Bronchial epithelial cell (primary cell): ENCODE measurements at regions not wholly inside any gene's neighbourhood (a gene's known extent, or its start where the extent isn't known, plus 50 kb on each side); places are given as distances from the start of the nearest gene placed in this dataset.

Experiments used
- DNase-seq: peaks from one replicate; pipeline ENCODE4 v3.0.0-alpha.2; 2010; ENCODE audit warnings: low read depth
- FAIRE-seq: peaks from 2 replicates; lab custom pipeline; 2011; peaks lifted over from hg19 to GRCh38; lab: Jason Lieb, UNC
- H3K27me3 ChIP-seq: 2 replicates; pipeline ENCODE4 v1.5.1; 2011; ENCODE audit warnings: low read length; ENCODE audit not compliant: control insufficient read depth, insufficient read depth
- H3K36me3 ChIP-seq: 2 replicates; pipeline ENCODE4 v1.5.1; 2011; ENCODE audit warnings: low read length; ENCODE audit not compliant: control insufficient read depth, insufficient read depth
- H3K4me3 ChIP-seq: 2 replicates; pipeline ENCODE4 v1.5.1; 2011; ENCODE audit warnings: mild to moderate bottlenecking, low read depth, low read length, control low read depth
- CTCF ChIP-seq: IDR thresholded peaks from 2 replicates; pipeline ENCODE4 v1.5.1; 2011; ENCODE audit warnings: mild to moderate bottlenecking, moderate library complexity, low read length, control low read depth, inconsistent platforms; ENCODE audit not compliant: insufficient read depth, severe bottlenecking

DNA sequence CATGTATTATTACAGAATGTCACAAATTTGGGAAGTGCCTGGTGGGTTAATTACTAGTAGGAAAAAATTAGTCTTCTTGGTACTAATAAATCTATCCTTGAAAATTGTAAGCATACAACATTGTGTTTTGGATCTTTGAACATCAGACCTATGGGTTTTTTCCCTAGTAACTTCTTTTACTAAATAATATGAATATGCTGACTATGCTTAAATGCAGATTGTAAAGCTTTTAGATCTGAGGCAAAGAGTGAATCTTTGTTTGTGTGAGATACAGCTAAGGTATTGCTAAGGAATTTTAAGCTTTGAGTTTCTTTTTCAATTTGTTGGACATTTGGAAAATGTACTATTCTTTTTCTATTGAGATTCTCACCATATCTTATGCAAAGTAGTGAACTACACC, 390.6 kb upstream of the CCNH start:
- FAIRE-seq (no peak), DNase-seq (no peak)

DNA sequence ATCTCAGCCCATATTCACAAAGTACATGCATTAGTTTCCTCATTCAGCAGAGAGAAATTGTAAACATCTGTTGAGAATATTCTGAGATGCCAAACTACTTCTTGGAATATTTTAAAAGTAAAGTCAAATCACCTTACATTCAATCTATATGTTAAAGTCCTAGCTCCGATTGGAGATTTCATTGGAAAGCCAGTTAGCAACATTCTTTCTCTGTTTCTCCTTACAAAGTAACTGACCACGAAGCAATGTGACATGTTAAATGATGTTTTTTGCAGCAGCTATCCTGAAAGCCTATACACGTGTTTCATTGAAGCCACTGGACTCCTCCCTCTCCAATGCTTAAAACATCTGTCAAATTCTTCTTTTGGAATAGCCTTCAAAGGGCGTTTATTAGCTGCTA, 379.1 kb upstream of the CCNH start:
- TF ChIP-seq CTCF, result no peak
- FAIRE-seq, result no peak
- Histone ChIP-seq H3K36me3 (no peaks in the 10 kb centered on the region), H3K27me3 (no peaks in the 10 kb centered on the region), H3K4me3 (no peak overlapping the region)
- no peak for DNase-seq

More for the DNA sequence above, 390.6 kb upstream of the CCNH start:
- Histone ChIP-seq H3K4me3 (no peak overlapping the region), H3K36me3 (no peaks in the 10 kb centered on the region), H3K27me3 (no peaks in the 10 kb centered on the region)
- TF ChIP-seq CTCF, result no peak

DNA sequence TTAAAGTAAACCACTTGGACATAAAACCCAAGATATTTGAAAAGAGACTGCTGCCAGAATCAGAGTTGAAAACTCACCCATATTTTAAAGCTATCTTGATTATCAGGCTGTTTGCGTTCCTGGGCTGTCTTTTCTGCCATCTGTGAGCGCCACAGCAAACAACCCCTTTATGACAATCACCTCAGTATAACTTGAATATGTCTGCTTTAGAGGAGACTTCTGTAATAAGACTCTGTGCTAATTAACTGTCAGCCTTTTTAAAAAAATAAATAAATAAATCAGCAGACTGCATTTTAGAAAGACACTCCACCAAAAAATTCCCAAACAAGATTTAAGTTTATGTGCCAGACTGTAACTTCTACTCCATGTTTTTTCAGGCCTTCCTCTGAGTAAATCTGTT, 375.7 kb upstream of the CCNH start:
- TF ChIP-seq CTCF, result no peak
- no peaks in the 10 kb centered on the region for H3K27me3 ChIP-seq
- H3K4me3 ChIP-seq, result no peak overlapping the region
- no peak for DNase-seq
- FAIRE-seq, result no peak
- no peaks in the 10 kb centered on the region for H3K36me3 ChIP-seq

DNA sequence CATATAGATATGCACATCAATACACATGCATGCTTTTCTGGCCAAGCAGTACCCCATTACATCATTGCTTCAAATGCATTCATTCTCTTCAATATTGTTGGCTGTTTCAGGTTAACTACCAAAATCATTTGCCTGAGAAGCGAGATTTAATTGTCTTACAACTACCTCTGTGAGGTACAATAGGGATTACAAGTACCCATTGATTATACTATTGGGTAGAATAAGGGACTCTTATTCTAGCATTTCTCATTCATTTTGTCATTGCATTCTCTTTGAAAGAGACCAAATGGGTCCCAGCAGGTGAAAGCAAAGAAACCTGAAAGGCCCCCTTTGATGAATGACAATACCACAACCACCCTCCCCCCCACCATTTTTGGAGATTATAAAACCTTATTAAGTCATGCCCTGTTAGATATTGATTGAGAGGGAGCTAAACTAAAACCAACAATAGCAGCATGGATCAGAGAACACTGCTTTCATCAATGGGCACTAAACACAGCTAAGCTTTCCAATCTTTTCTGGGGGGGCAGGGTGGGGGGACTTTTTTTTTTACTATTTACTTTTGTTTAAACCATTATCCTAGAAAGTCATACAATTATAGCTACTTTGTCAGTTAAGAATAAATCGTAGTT, 375.0 kb upstream of the CCNH start:
- FAIRE-seq, result no peak
- Histone ChIP-seq H3K27me3 (no peaks in the 10 kb centered on the region), H3K4me3 (no peak overlapping the region), H3K36me3 (no peaks in the 10 kb centered on the region)
- no peak for DNase-seq
- TF ChIP-seq CTCF, result no peak

DNA sequence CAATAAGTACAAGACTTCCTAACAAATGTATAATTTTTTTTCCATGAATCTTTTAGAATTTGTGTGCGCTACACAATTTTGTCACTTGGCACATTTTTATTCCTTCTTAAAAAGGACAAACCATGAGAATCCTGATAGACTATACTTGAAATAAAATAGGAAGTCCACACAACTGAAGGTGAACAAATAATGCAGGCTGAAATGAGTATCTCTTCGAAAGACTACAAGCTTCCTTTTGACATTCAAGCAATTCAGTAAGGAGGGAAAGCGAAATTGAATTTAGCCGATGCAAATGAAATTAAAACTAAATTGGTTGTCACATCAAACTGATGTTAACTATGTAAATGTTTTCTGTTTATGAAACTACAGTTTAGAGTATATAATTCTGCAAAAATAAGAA, 374.4 kb upstream of the CCNH start:
- H3K36me3 ChIP-seq, result no peaks in the 10 kb centered on the region
- FAIRE-seq (no peak), DNase-seq (no peak)
- H3K27me3 ChIP-seq, result no peaks in the 10 kb centered on the region
- no peak overlapping the region for H3K4me3 ChIP-seq
- no peak for TF ChIP-seq CTCF

- no peaks in the 10 kb centered on the region for H3K36me3 ChIP-seq
- H3K4me3 ChIP-seq, result no peak overlapping the region
- no peak for DNase-seq
- TF ChIP-seq CTCF, result no peak
- no peaks in the 10 kb centered on the region for H3K27me3 ChIP-seq
- no peak for FAIRE-seq
These were observed 373.7 kb upstream of the CCNH start for GRCh38 chr5:87786471-87786870.
